Left lung (tissue), 4 donors: ENCODE measurements at regions not wholly inside any gene's neighbourhood (a gene's known extent, or its start where the extent isn't known, plus 50 kb on each side); places are given as distances from the start of the nearest gene placed in this dataset.

ENCODE experiments used
- ATAC-seq: fragments of 200-7000 bp; cut with Tn5 transposase; one replicate; pipeline ENCODE4 v1.9.1; 2020; ENCODE audit warnings: moderate library complexity
- DNase-seq, 4 donors: peaks; one replicate each; pipeline ENCODE4 v3.0.0-alpha.2; 2013 to 2020
- H3K27ac ChIP-seq, 2 donors: fragments of 200-600 bp; sonication (generic) in 1 of 2; one replicate each; pipeline versions ENCODE4 v1.5.0 to v1.8.0; 2020 to 2021
- H3K27me3 ChIP-seq, 2 donors: fragments of 200-600 bp; sonication (generic) in 1 of 2; one replicate each; pipeline versions ENCODE4 v1.5.0 to v1.8.0; 2020 to 2021
- H3K36me3 ChIP-seq, 2 donors: fragments of 200-600 bp; sonication (generic) in 1 of 2; one replicate each; pipeline versions ENCODE4 v1.5.0 to v1.8.0; 2020 to 2021
- H3K4me1 ChIP-seq, 2 donors: fragments of 200-600 bp; one replicate each; pipeline ENCODE4 v1.8.0; 2021
- H3K4me3 ChIP-seq, 2 donors: fragments of 200-600 bp; sonication (generic) in 1 of 2; one replicate each; pipeline versions ENCODE4 v1.5.0 to v1.8.0; 2020 to 2021; ENCODE audit warnings: mild to moderate bottlenecking in 1 of 2
- H3K9me3 ChIP-seq, 2 donors: fragments of 200-600 bp; sonication (generic) in 1 of 2; one replicate each; pipeline versions ENCODE4 v1.5.0 to v1.8.0; 2020 to 2021
- intact Hi-C, 2 donors: fragments of 100-400 bp; cut with DNase I; formaldehyde crosslinking; loops; one replicate each; pipeline versions ENCODE4 v1.11.2 to v1.14.2; 2022
- TF ChIP-seq, protein P1 (sequence below), 2 donors: fragments of 200-600 bp; sonication (generic) in 1 of 2; IDR thresholded peaks; one replicate each; pipeline versions ENCODE4 v1.5.0 to v1.8.0; 2021; ENCODE audit warnings: antibody characterized with exemption in 2 of 2
- donor health status: DM: no; HTN: yes; CAD: no.
- donor health status: DM: no; HTN: no; CAD: no.

- intact Hi-C loops = no loop called here
- Histone ChIP-seq H3K27me3 (no peaks in the 10 kb centered on the region), H3K4me1 (peaks cover 0 to 2% of the 10 kb centered on the region in 2 donors), H3K36me3 (no peaks in the 10 kb centered on the region), H3K9me3 (no peaks in the 10 kb centered on the region), H3K27ac (no peak overlapping the region), H3K4me3 (no peak overlapping the region)
- no peak for DNase-seq
- ATAC-seq = no peak
- TF ChIP-seq, protein P1, sequence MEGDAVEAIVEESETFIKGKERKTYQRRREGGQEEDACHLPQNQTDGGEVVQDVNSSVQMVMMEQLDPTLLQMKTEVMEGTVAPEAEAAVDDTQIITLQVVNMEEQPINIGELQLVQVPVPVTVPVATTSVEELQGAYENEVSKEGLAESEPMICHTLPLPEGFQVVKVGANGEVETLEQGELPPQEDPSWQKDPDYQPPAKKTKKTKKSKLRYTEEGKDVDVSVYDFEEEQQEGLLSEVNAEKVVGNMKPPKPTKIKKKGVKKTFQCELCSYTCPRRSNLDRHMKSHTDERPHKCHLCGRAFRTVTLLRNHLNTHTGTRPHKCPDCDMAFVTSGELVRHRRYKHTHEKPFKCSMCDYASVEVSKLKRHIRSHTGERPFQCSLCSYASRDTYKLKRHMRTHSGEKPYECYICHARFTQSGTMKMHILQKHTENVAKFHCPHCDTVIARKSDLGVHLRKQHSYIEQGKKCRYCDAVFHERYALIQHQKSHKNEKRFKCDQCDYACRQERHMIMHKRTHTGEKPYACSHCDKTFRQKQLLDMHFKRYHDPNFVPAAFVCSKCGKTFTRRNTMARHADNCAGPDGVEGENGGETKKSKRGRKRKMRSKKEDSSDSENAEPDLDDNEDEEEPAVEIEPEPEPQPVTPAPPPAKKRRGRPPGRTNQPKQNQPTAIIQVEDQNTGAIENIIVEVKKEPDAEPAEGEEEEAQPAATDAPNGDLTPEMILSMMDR (IDR thresholded peaks at IDR 0.05) = no peak
These were observed 204.2 kb upstream of the CD180 start for GRCh38 chr5:67400752-67401151.

- no peak for DNase-seq
- Histone ChIP-seq H3K27me3 (no peaks in the 10 kb centered on the region), H3K4me3 (no peak overlapping the region), H3K36me3 (no peaks in the 10 kb centered on the region), H3K27ac (no peak overlapping the region), H3K4me1 (no peaks in the 10 kb centered on the region), H3K9me3 (no peaks in the 10 kb centered on the region)
- TF ChIP-seq, protein P1 (IDR thresholded peaks at IDR 0.05) = peak in 1 of 2 donors; percentile 10
- intact Hi-C loops = loop anchor here in 1 of 2 donors (10.0 kb wide), 1 partner anchor 151 kb away; no protein-coding TSS in a partner anchor
- ATAC-seq = no peak
These were observed 199.3 kb upstream of the CD180 start for GRCh38 chr5:67395790-67396418.

DNA sequence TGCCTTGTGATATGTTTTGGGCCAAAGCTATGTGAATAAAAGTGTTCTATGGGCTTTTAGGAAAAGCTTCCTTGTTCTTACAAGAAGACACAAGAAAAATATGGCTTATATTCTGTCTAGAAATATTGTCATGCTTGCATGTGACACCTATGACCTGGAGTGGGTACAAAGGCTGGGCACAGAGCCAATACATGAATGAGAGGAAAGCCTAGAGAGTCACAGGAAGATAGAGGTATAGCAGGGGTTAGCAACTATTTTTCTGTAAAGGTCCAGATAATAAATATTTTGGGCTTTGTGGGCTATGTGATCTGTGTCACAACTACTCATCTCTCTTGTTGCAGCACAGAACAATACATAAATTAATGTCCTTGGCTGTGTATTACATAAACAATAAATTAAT lies 196.6 kb upstream of the CD180 start:
- no peaks in the 10 kb centered on the region for H3K27me3 ChIP-seq
- no peak overlapping the region for H3K4me3 ChIP-seq
- no peaks in the 10 kb centered on the region for H3K9me3 ChIP-seq
- no peak overlapping the region for H3K27ac ChIP-seq
- H3K36me3 ChIP-seq = no peaks in the 10 kb centered on the region
- H3K4me1 ChIP-seq = no peaks in the 10 kb centered on the region
- ATAC-seq = no peak
- intact Hi-C loops = loop anchor here in 1 of 2 donors (10.0 kb wide), 1 partner anchor 148 kb away; no protein-coding TSS in a partner anchor
- no peak for DNase-seq
- TF ChIP-seq, protein P1 (IDR thresholded peaks at IDR 0.05) = no peak

GRCh38 chr5:67390935-67391334 lies 194.3 kb upstream of the CD180 start:
- no peaks in the 10 kb centered on the region for H3K9me3 ChIP-seq
- TF ChIP-seq, protein P1 (IDR thresholded peaks at IDR 0.05) = no peak
- no peaks in the 10 kb centered on the region for H3K27me3 ChIP-seq
- ATAC-seq = no peak
- DNase-seq = no peak
- H3K4me3 ChIP-seq = no peak overlapping the region
- no peaks in the 10 kb centered on the region for H3K4me1 ChIP-seq
- no peak overlapping the region for H3K27ac ChIP-seq
- intact Hi-C loops = loop anchor here in 1 of 2 donors (10.0 kb wide), 1 partner anchor 146 kb away; no protein-coding TSS in a partner anchor
- H3K36me3 ChIP-seq = no peaks in the 10 kb centered on the region

- intact Hi-C loops = no loop called here
- ATAC-seq = no peak
These were observed 186.9 kb upstream of the CD180 start for GRCh38 chr5:67383451-67383850.

More at GRCh38 chr5:67383451-67383850, 186.9 kb upstream of the CD180 start:
- TF ChIP-seq, protein P1 (IDR thresholded peaks at IDR 0.05) = no peak
- Histone ChIP-seq H3K27ac (no peak overlapping the region), H3K36me3 (no peaks in the 10 kb centered on the region), H3K27me3 (no peaks in the 10 kb centered on the region), H3K9me3 (no peaks in the 10 kb centered on the region), H3K4me3 (no peak overlapping the region), H3K4me1 (no peaks in the 10 kb centered on the region)
- DNase-seq = no peak
